OCI-LY1 (cell line): ENCODE measurements at regions not wholly inside any gene's neighbourhood (a gene's known extent, or its start where the extent isn't known, plus 50 kb on each side); places are given as distances from the start of the nearest gene placed in this dataset.

Experiments used
- H2AFZ ChIP-seq: fragments of 200-600 bp; sonication (generic), shearing (Covaris generic); 2 replicates; pipeline ENCODE4 v1.6.0; 2014; ENCODE audit warnings: antibody characterized with exemption, mild to moderate bottlenecking, low read length
- H3F3A ChIP-seq: fragments of 200-600 bp; sonication (generic), shearing (Covaris generic); 2 replicates; pipeline ENCODE4 v1.6.0; 2014; ENCODE audit warnings: mild to moderate bottlenecking, antibody characterized with exemption, low read length, moderate library complexity; ENCODE audit not compliant: insufficient read depth
- H3K27ac ChIP-seq: fragments of 200-600 bp; sonication (generic); 2 replicates; pipeline ENCODE4 v1.5.1; 2014; ENCODE audit warnings: low read length, mixed run types, mild to moderate bottlenecking, low read depth; ENCODE audit not compliant: poor library complexity, severe bottlenecking
- H3K27me3 ChIP-seq: fragments of 200-600 bp; sonication (generic); 2 replicates; pipeline ENCODE4 v1.6.0; 2014; ENCODE audit warnings: antibody characterized with exemption, mild to moderate bottlenecking, low read length, moderate library complexity; ENCODE audit not compliant: insufficient read depth
- H3K36me3 ChIP-seq: fragments of 200-600 bp; sonication (generic); 2 replicates; pipeline ENCODE4 v1.6.1; 2014; ENCODE audit warnings: mild to moderate bottlenecking, antibody characterized with exemption, low read length, moderate library complexity, mixed read lengths; ENCODE audit not compliant: insufficient read depth
- H3K4me1 ChIP-seq: fragments of 200-600 bp; sonication (generic); 2 replicates; pipeline ENCODE4 v1.5.1; 2014; ENCODE audit warnings: mild to moderate bottlenecking, low read length, moderate library complexity; ENCODE audit not compliant: insufficient read depth, severe bottlenecking
- H3K4me2 ChIP-seq: fragments of 200-600 bp; sonication (generic), shearing (Covaris generic); 2 replicates; pipeline ENCODE4 v1.6.1; 2014; ENCODE audit warnings: low read length
- H3K4me3 ChIP-seq: fragments of 200-600 bp; sonication (generic); 2 replicates; pipeline ENCODE4 v1.5.1; 2014; ENCODE audit warnings: low read length, low read depth, mild to moderate bottlenecking, mixed read lengths; ENCODE audit not compliant: poor library complexity, severe bottlenecking
- H3K79me2 ChIP-seq: fragments of 200-600 bp; shearing (Covaris generic); 2 replicates; pipeline ENCODE4 v1.6.1; 2016; ENCODE audit warnings: mixed run types, low read length, mixed read lengths; ENCODE audit not compliant: insufficient read depth
- H3K9ac ChIP-seq: fragments of 200-600 bp; sonication (generic), shearing (Covaris generic); 2 replicates; pipeline ENCODE4 v1.6.1; 2014; ENCODE audit warnings: mild to moderate bottlenecking, low read length, mixed read lengths
- H3K9me2 ChIP-seq: fragments of 200-600 bp; sonication (generic), shearing (Covaris generic); 2 replicates; pipeline ENCODE4 v1.6.1; 2014; ENCODE audit warnings: low read depth, mild to moderate bottlenecking, low read length, mixed read lengths
- H3K9me3 ChIP-seq: fragments of 200-600 bp; shearing (Covaris generic); 2 replicates; pipeline ENCODE4 v1.6.1; 2014; ENCODE audit warnings: low read length, mixed read lengths
- H4K20me1 ChIP-seq: fragments of 200-600 bp; sonication (generic), shearing (Covaris generic); 2 replicates; pipeline ENCODE4 v1.6.0; 2016; ENCODE audit warnings: mild to moderate bottlenecking, low read length; ENCODE audit not compliant: insufficient read depth
- EZH2 ChIP-seq: fragments of 200-600 bp; sonication (generic), shearing (Covaris generic); IDR thresholded peaks from 2 replicates; pipeline ENCODE4 v1.8.0; 2017; ENCODE audit warnings: borderline replicate concordance, mixed run types, mild to moderate bottlenecking, antibody characterized with exemption, low read length, moderate library complexity, mixed read lengths
- TF ChIP-seq, protein P1 (sequence below): fragments of 200-600 bp; sonication (generic), shearing (Covaris generic); IDR thresholded peaks from 2 replicates; pipeline ENCODE4 v1.5.1; 2017; ENCODE audit warnings: mild to moderate bottlenecking, antibody characterized with exemption, low read length, moderate library complexity, mixed read lengths

GRCh38 chrX:102837847-102838246, 99.2 kb upstream of the RAB40AL start:
- H3K27me3 ChIP-seq: no peaks in the 10 kb centered on the region
- H3K36me3 ChIP-seq: no peaks in the 10 kb centered on the region
- H3K27ac ChIP-seq: no peak overlapping the region
- no peaks in the 10 kb centered on the region for H4K20me1 ChIP-seq
- no peaks in the 10 kb centered on the region for H3K9me3 ChIP-seq
- H3K4me3 ChIP-seq: no peak overlapping the region
- no peak overlapping the region for H3K9ac ChIP-seq
- H2AFZ ChIP-seq: no peak overlapping the region
- no peaks in the 10 kb centered on the region for H3K9me2 ChIP-seq
- H3K4me1 ChIP-seq: no peaks in the 10 kb centered on the region
- H3K79me2 ChIP-seq: no peaks in the 10 kb centered on the region
- TF ChIP-seq EZH2: no peak
- TF ChIP-seq, protein P1, sequence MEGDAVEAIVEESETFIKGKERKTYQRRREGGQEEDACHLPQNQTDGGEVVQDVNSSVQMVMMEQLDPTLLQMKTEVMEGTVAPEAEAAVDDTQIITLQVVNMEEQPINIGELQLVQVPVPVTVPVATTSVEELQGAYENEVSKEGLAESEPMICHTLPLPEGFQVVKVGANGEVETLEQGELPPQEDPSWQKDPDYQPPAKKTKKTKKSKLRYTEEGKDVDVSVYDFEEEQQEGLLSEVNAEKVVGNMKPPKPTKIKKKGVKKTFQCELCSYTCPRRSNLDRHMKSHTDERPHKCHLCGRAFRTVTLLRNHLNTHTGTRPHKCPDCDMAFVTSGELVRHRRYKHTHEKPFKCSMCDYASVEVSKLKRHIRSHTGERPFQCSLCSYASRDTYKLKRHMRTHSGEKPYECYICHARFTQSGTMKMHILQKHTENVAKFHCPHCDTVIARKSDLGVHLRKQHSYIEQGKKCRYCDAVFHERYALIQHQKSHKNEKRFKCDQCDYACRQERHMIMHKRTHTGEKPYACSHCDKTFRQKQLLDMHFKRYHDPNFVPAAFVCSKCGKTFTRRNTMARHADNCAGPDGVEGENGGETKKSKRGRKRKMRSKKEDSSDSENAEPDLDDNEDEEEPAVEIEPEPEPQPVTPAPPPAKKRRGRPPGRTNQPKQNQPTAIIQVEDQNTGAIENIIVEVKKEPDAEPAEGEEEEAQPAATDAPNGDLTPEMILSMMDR: no peak
- no peaks in the 10 kb centered on the region for H3F3A ChIP-seq
- H3K4me2 ChIP-seq: no peak overlapping the region

DNA sequence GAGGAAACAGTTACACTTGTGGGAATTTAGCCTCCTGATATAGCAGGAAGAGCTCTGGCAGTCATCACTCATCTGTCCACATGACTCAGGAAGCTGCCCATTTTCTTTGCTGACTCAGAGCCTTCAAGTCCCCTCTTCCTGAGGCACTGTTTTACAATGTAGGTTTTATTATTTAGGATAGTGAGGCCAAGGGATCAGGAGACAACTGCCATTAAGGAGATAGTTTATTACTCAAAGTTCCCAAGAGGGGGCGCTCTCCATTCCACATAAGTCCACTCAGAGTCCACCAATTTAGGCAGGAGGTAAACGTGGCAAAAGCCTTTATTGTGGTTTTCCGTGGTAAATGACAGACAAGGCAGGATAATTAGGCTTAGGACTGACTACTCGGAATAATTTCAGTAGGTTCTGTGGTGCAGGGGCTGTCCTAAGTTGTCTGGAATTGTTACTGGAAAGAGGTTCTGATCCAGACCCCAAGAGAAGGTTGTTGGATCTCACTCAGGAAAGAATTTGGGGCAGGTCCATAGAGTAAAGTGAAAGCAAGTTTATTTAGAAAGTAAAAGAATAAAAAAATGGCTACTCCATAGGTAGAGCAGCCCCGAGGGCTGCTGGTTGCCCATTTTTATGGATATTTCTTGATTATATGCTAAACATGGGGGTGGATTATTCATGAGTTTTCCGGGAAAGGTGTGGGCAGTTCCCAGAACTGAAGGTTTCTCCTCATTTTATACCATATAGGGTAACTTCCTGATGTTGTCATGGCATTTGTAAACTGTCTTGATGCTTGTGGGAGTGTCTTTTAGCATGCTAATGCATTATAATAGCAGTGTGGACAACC, 96.0 kb upstream of the RAB40AL start:
- Histone ChIP-seq H3K27me3 (no peaks in the 10 kb centered on the region), H2AFZ (no peak overlapping the region), H3K4me2 (no peak overlapping the region), H3K4me3 (no peak overlapping the region), H3K36me3 (no peaks in the 10 kb centered on the region), H3K4me1 (no peaks in the 10 kb centered on the region), H3K9ac (no peak overlapping the region), H3K9me3 (no peaks in the 10 kb centered on the region), H3F3A (no peaks in the 10 kb centered on the region), H3K27ac (no peak overlapping the region), H3K9me2 (no peaks in the 10 kb centered on the region), H3K79me2 (no peaks in the 10 kb centered on the region), H4K20me1 (no peaks in the 10 kb centered on the region)
- TF ChIP-seq, protein P1: no peak
- TF ChIP-seq EZH2: no peak

DNA sequence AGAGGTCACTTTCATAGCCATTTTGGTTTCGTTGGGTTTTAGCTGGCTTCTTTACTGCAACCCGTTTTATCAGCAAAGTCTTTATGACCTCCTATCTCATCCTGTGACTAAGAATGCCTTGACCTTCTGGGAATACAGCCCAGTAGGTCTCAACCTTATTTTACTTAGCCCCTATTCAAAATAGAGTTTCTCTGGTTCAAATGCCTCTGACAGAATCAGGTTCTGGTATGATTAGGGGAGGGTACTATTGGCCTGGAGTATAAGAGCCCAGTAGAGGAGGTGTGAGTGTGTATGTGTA, 95.4 kb upstream of the RAB40AL start:
- Histone ChIP-seq H2AFZ (no peak overlapping the region), H3K27me3 (no peaks in the 10 kb centered on the region), H4K20me1 (no peaks in the 10 kb centered on the region), H3K4me3 (no peak overlapping the region), H3K9me2 (no peaks in the 10 kb centered on the region), H3K27ac (no peak overlapping the region), H3K4me1 (no peaks in the 10 kb centered on the region), H3F3A (no peaks in the 10 kb centered on the region), H3K79me2 (no peaks in the 10 kb centered on the region), H3K36me3 (no peaks in the 10 kb centered on the region), H3K9me3 (no peaks in the 10 kb centered on the region), H3K9ac (no peak overlapping the region), H3K4me2 (no peak overlapping the region)
- no peak for TF ChIP-seq EZH2
- TF ChIP-seq, protein P1: no peak
